T-cell (primary cell): ENCODE measurements at regions not wholly inside any gene's neighbourhood (a gene's known extent, or its start where the extent isn't known, plus 50 kb on each side); places are given as distances from the start of the nearest gene placed in this dataset.

ENCODE experiments used
- ATAC-seq, 4 experiments: fragments of 200-7000 bp in 3 of 4; fragments of 150-1000 bp in 1 of 4; cut with Tn5 transposase; replicated peaks in 1 of 4; 1 replicate in 3 of 4; 2 replicates in 1 of 4; pipeline ENCODE4 v1.10.0; 2021; ENCODE audit warnings: moderate library complexity in 3 of 4, mild to moderate bottlenecking in 2 of 4, moderate number of reproducible peaks in 1 of 4
- CTCF ChIA-PET, 2 donors: fragments of 300-600 bp; sonication (Branson Sonifier 250); formaldehyde crosslinking; loops; one replicate each; lab custom pipeline; 2022; ENCODE audit warnings: antibody characterized with exemption in 2 of 2; lab: Charles Lee
- POLR2A ChIA-PET, 2 donors: fragments of 300-600 bp; sonication (Branson Sonifier 250); formaldehyde crosslinking; loops; one replicate each; lab custom pipeline; 2022; ENCODE audit warnings: antibody characterized with exemption in 2 of 2; lab: Charles Lee
- DNase-seq, 35 experiments: peaks; one replicate each; pipeline versions ENCODE4 v3.0.0 to v3.0.0-alpha.2; 2013 to 2023
- H3K27ac ChIP-seq: one replicate; pipeline ENCODE4 v1.5.1; 2013; ENCODE audit warnings: low read length
- H3K27me3 ChIP-seq, 2 experiments: replicated peaks in 1 of 2; 1 replicate in 1 of 2; 2 replicates in 1 of 2; pipeline versions ENCODE4 v1.6.1 to v1.7.0; 2013; ENCODE audit warnings: low read length in 1 of 2, mixed read lengths in 1 of 2; ENCODE audit not compliant: control insufficient read depth in 2 of 2, insufficient read depth in 2 of 2; ENCODE audit errors: extremely low read depth in 1 of 2
- H3K36me3 ChIP-seq, 2 donors: 1 replicate in 1 of 2; 2 replicates in 1 of 2; pipeline versions ENCODE4 v1.6.1 to v1.7.0; 2013; ENCODE audit warnings: low read length in 1 of 2; ENCODE audit not compliant: control insufficient read depth in 2 of 2, insufficient read depth in 1 of 2; ENCODE audit errors: extremely low read depth in 1 of 2
- H3K4me1 ChIP-seq, 2 experiments: 1 replicate in 1 of 2; 2 replicates in 1 of 2; pipeline versions ENCODE4 v1.6.1 to v1.7.0; 2013; ENCODE audit warnings: low read length in 2 of 2, mixed read lengths in 1 of 2; ENCODE audit not compliant: insufficient read depth in 2 of 2, control insufficient read depth in 1 of 2; ENCODE audit errors: extremely low read depth in 1 of 2
- H3K4me3 ChIP-seq, 2 donors: 1 replicate in 1 of 2; 2 replicates in 1 of 2; pipeline versions ENCODE4 v1.5.1 to v1.7.0; 2013; ENCODE audit warnings: mild to moderate bottlenecking in 2 of 2, low read length in 1 of 2, moderate library complexity in 1 of 2; ENCODE audit not compliant: control insufficient read depth in 1 of 2; ENCODE audit errors: extremely low read depth in 1 of 2
- H3K9me3 ChIP-seq: 2 replicates; pipeline ENCODE4 v1.7.0; 2013
- H3K27ac Mint-ChIP-seq, 2 donors: one replicate each; pipeline ENCODE4 v1.8.0; 2020 to 2021; ENCODE audit warnings: mild to moderate bottlenecking in 2 of 2, mixed read lengths in 2 of 2
- H3K27me3 Mint-ChIP-seq, 2 donors: one replicate each; pipeline ENCODE4 v1.8.0; 2021 to 2022; ENCODE audit warnings: mixed read lengths in 2 of 2
- H3K36me3 Mint-ChIP-seq: one replicate; pipeline ENCODE4 v1.8.0; 2021; ENCODE audit warnings: mixed read lengths
- H3K4me1 Mint-ChIP-seq, 3 donors: one replicate each; pipeline ENCODE4 v1.8.0; 2020 to 2022; ENCODE audit warnings: mixed read lengths in 3 of 3, mild to moderate bottlenecking in 1 of 3
- H3K4me3 Mint-ChIP-seq, 3 donors: one replicate each; pipeline ENCODE4 v1.8.0; 2020 to 2022; ENCODE audit warnings: mild to moderate bottlenecking in 3 of 3, mixed read lengths in 3 of 3, moderate library complexity in 3 of 3
- H3K9me3 Mint-ChIP-seq, 3 donors: one replicate each; pipeline ENCODE4 v1.8.0; 2020 to 2022; ENCODE audit warnings: mixed read lengths in 3 of 3
- WGBS: methylation state at CpG from one replicate; pipeline ENCODE4 v1.1.5; 2013; ENCODE audit warnings: missing lambda C conversion rate; ENCODE audit not compliant: insufficient coverage; 5-methylcytosine and 5-hydroxymethylcytosine counted together

GRCh38 chr18:28571929-28572328 is 395.0 kb upstream of the CDH2 start:
- no peaks in the 10 kb centered on the region for H3K36me3 ChIP-seq

GRCh38 chr18:28560331-28560730 is 383.4 kb upstream of the CDH2 start:
- Mint-ChIP-seq H3K27ac (no peak overlapping the region), H3K4me3 (no peak overlapping the region), H3K9me3 (peaks cover 7 to 14% (median 10%) of the 10 kb centered on the region in 3 donors), H3K4me1 (no peaks in the 10 kb centered on the region), H3K36me3 (no peaks in the 10 kb centered on the region), H3K27me3 (no peaks in the 10 kb centered on the region)
- H3K4me3 ChIP-seq, result no peak overlapping the region
- POLR2A ChIA-PET, result no interaction called here
- no peaks in the 10 kb centered on the region for H3K36me3 ChIP-seq
- H3K27me3 ChIP-seq, result no peaks in the 10 kb centered on the region
- DNase-seq (no peak), ATAC-seq (no peak)
- H3K4me1 ChIP-seq, result no peaks in the 10 kb centered on the region
- H3K27ac ChIP-seq, result no peak overlapping the region
- no peaks in the 10 kb centered on the region for H3K9me3 ChIP-seq
- CTCF ChIA-PET, result no interaction called here

More at GRCh38 chr18:28571929-28572328, 395.0 kb upstream of the CDH2 start:
- no peaks in the 10 kb centered on the region for H3K27me3 Mint-ChIP-seq
- no CpG with 5 or more reads among the region's 2 CpGs for WGBS
- Histone ChIP-seq H3K4me3 (no peak overlapping the region), H3K27me3 (no peaks in the 10 kb centered on the region), H3K9me3 (no peaks in the 10 kb centered on the region), H3K4me1 (no peaks in the 10 kb centered on the region), H3K27ac (no peak overlapping the region)
- CTCF ChIA-PET, result no interaction called here
- H3K36me3 Mint-ChIP-seq, result no peaks in the 10 kb centered on the region
- no peak overlapping the region for H3K4me3 Mint-ChIP-seq
- H3K27ac Mint-ChIP-seq, result no peak overlapping the region
- no peak for DNase-seq
- no peaks in the 10 kb centered on the region for H3K4me1 Mint-ChIP-seq
- peaks cover 6 to 27% (median 9%) of the 10 kb centered on the region in 3 donors for H3K9me3 Mint-ChIP-seq
- POLR2A ChIA-PET, result no interaction called here
- no peak for ATAC-seq

- POLR2A ChIA-PET, result no interaction called here
- Mint-ChIP-seq H3K4me1 (no peaks in the 10 kb centered on the region), H3K36me3 (no peaks in the 10 kb centered on the region), H3K9me3 (peaks cover 7 to 19% (median 16%) of the 10 kb centered on the region in 3 donors), H3K4me3 (no peak overlapping the region), H3K27me3 (no peaks in the 10 kb centered on the region), H3K27ac (no peak overlapping the region)
- H3K36me3 ChIP-seq, result no peaks in the 10 kb centered on the region
- no peaks in the 10 kb centered on the region for H3K27me3 ChIP-seq
- H3K9me3 ChIP-seq, result no peaks in the 10 kb centered on the region
- DNase-seq (no peak), ATAC-seq (no peak)
- no peak overlapping the region for H3K27ac ChIP-seq
- 0% methylated on average over 1 of the region's 1 CpG for WGBS
- CTCF ChIA-PET, result no interaction called here
- H3K4me3 ChIP-seq, result no peak overlapping the region
- no peaks in the 10 kb centered on the region for H3K4me1 ChIP-seq
Observed at GRCh38 chr18:28559511-28559910, 382.6 kb upstream of the CDH2 start.

- H3K27me3 Mint-ChIP-seq, result no peaks in the 10 kb centered on the region
- no peak overlapping the region for H3K27ac Mint-ChIP-seq
- no peaks in the 10 kb centered on the region for H3K36me3 Mint-ChIP-seq
- H3K9me3 Mint-ChIP-seq, result peaks cover 7 to 34% (median 17%) of the 10 kb centered on the region in 3 donors
- H3K27ac ChIP-seq, result no peak overlapping the region
- no peaks in the 10 kb centered on the region for H3K9me3 ChIP-seq
- ChIA-PET CTCF (no interaction called here), POLR2A (no interaction called here)
- WGBS, result 80% methylated on average over 2 of the region's 4 CpGs
- no peaks in the 10 kb centered on the region for H3K4me1 ChIP-seq
- H3K27me3 ChIP-seq, result no peaks in the 10 kb centered on the region
- DNase-seq (no peak), ATAC-seq (no peak)
- no peak overlapping the region for H3K4me3 Mint-ChIP-seq
- H3K4me1 Mint-ChIP-seq, result no peaks in the 10 kb centered on the region
- no peak overlapping the region for H3K4me3 ChIP-seq
- H3K36me3 ChIP-seq, result no peaks in the 10 kb centered on the region
Observed at GRCh38 chr18:28541934-28542333, 365.0 kb upstream of the CDH2 start.

- no peaks in the 10 kb centered on the region for H3K27me3 Mint-ChIP-seq
- CTCF ChIA-PET, result no interaction called here
- H3K4me3 ChIP-seq, result no peak overlapping the region
- no peaks in the 10 kb centered on the region for H3K4me1 Mint-ChIP-seq
- WGBS, result 70% methylated on average over 2 of the region's 3 CpGs
- no peak overlapping the region for H3K4me3 Mint-ChIP-seq
- peaks cover 7 to 34% (median 17%) of the 10 kb centered on the region in 3 donors for H3K9me3 Mint-ChIP-seq
- no peak overlapping the region for H3K27ac Mint-ChIP-seq
- ATAC-seq (no peak), DNase-seq (no peak)
- no peaks in the 10 kb centered on the region for H3K27me3 ChIP-seq
- H3K9me3 ChIP-seq, result no peaks in the 10 kb centered on the region
- POLR2A ChIA-PET, result interaction anchor here in 1 of 2 donors (0.7 kb wide), 1 partner anchor 1121 kb away, joined by 10 read pairs; no protein-coding TSS in a partner anchor
- H3K36me3 Mint-ChIP-seq, result no peaks in the 10 kb centered on the region
- no peaks in the 10 kb centered on the region for H3K36me3 ChIP-seq
- H3K27ac ChIP-seq, result no peak overlapping the region
- H3K4me1 ChIP-seq, result no peaks in the 10 kb centered on the region
Observed at GRCh38 chr18:28541276-28541930, 364.5 kb upstream of the CDH2 start.

GRCh38 chr18:28529644-28530043 is 352.7 kb upstream of the CDH2 start:
- no peaks in the 10 kb centered on the region for H3K4me1 ChIP-seq
- no peak for ATAC-seq
- H3K27me3 ChIP-seq, result no peaks in the 10 kb centered on the region
- no peaks in the 10 kb centered on the region for H3K27me3 Mint-ChIP-seq
- ChIA-PET CTCF (no interaction called here), POLR2A (no interaction called here)
- H3K4me3 ChIP-seq, result no peak overlapping the region
- H3K9me3 Mint-ChIP-seq, result peaks cover 12 to 31% (median 17%) of the 10 kb centered on the region in 3 donors
- no peak overlapping the region for H3K4me3 Mint-ChIP-seq
- no peak overlapping the region for H3K27ac Mint-ChIP-seq
- no peaks in the 10 kb centered on the region for H3K9me3 ChIP-seq
- H3K27ac ChIP-seq, result no peak overlapping the region
- no CpG with 5 or more reads among the region's 1 CpG for WGBS
- H3K36me3 Mint-ChIP-seq, result no peaks in the 10 kb centered on the region
- H3K4me1 Mint-ChIP-seq, result no peaks in the 10 kb centered on the region
- no peaks in the 10 kb centered on the region for H3K36me3 ChIP-seq
- no peak for DNase-seq

GRCh38 chr18:28526196-28526595 is 349.3 kb upstream of the CDH2 start:
- WGBS, result no CpG with 5 or more reads among the region's 1 CpG
- ATAC-seq (no peak), DNase-seq (no peak)
- H3K27ac Mint-ChIP-seq, result no peak overlapping the region
- no peaks in the 10 kb centered on the region for H3K36me3 ChIP-seq
- no peaks in the 10 kb centered on the region for H3K9me3 ChIP-seq
- CTCF ChIA-PET, result no interaction called here
- no peaks in the 10 kb centered on the region for H3K4me1 Mint-ChIP-seq
- no peaks in the 10 kb centered on the region for H3K4me1 ChIP-seq
- POLR2A ChIA-PET, result no interaction called here
- no peaks in the 10 kb centered on the region for H3K36me3 Mint-ChIP-seq
- H3K4me3 ChIP-seq, result no peak overlapping the region
- H3K27me3 Mint-ChIP-seq, result no peaks in the 10 kb centered on the region
- H3K4me3 Mint-ChIP-seq, result no peak overlapping the region
- no peaks in the 10 kb centered on the region for H3K27me3 ChIP-seq
- peaks cover 0 to 21% (median 17%) of the 10 kb centered on the region in 3 donors for H3K9me3 Mint-ChIP-seq
- no peak overlapping the region for H3K27ac ChIP-seq
